WERI-Rb-1 (cell line): ENCODE measurements at regions not wholly inside any gene's neighbourhood (a gene's known extent, or its start where the extent isn't known, plus 50 kb on each side); places are given as distances from the start of the nearest gene placed in this dataset.

Experiments
- DNase-seq: peaks from one replicate; pipeline ENCODE4 v3.0.0-alpha.2; 2020
- H3K27ac ChIP-seq: fragments of 250-450 bp; sonication (Bioruptor Pico); 2 replicates; pipeline ENCODE4 v1.5.1; 2020; ENCODE audit warnings: mild to moderate bottlenecking, moderate library complexity
- H3K27me3 ChIP-seq: fragments of 250-450 bp; sonication (Bioruptor Pico); 2 replicates; pipeline ENCODE4 v1.5.1; 2021; ENCODE audit warnings: mild to moderate bottlenecking, low read depth, moderate library complexity; ENCODE audit not compliant: insufficient read depth, severe bottlenecking
- H3K36me3 ChIP-seq: fragments of 250-450 bp; sonication (Bioruptor Pico); 2 replicates; pipeline ENCODE4 v1.5.1; 2020; ENCODE audit warnings: mild to moderate bottlenecking, moderate library complexity
- H3K4me3 ChIP-seq: 2 replicates; pipeline ENCODE4 v1.5.1; 2011; ENCODE audit warnings: low read depth, mild to moderate bottlenecking, control low read depth, low read length
- H3K9me3 ChIP-seq: fragments of 250-450 bp; sonication (Bioruptor Pico); 2 replicates; pipeline ENCODE4 v1.5.1; 2021; ENCODE audit warnings: mild to moderate bottlenecking, moderate library complexity; ENCODE audit not compliant: severe bottlenecking
- TF ChIP-seq, protein P1 (sequence below): IDR thresholded peaks from 2 replicates; pipeline ENCODE4 v1.5.1; 2011; ENCODE audit warnings: low read depth, mild to moderate bottlenecking, control low read depth, inconsistent platforms, low read length

DNA sequence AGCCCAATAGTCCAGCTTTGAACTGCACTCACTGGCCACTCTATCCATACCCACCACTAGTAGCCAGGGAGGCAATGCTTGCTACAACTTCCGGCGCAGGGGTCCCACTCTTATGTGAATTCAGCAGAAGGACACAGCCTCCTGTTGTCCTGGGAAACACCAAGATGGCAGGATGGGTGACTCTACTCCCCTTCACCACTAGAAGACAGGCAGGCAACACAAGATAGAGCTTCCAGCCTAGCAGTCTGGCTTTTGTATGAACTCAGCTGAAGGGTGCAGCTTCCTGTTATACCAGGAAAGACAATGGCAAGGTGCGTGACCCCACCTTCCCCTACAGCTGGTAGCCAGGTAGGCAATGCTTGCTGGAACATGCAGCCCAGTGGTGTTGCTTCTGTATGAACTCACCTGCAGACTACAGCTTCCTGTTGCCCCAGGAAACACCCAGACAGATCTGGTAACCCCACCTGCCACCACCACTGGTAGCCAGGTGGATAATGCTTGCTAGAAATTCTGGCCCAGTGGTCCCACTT, 205.2 kb upstream of the KIRREL3 start:
- Histone ChIP-seq H3K27ac (no peak overlapping the region), H3K36me3 (no peaks in the 10 kb centered on the region), H3K27me3 (no peaks in the 10 kb centered on the region), H3K9me3 (no peaks in the 10 kb centered on the region), H3K4me3 (no peak overlapping the region)
- no peak for DNase-seq
- TF ChIP-seq, protein P1, sequence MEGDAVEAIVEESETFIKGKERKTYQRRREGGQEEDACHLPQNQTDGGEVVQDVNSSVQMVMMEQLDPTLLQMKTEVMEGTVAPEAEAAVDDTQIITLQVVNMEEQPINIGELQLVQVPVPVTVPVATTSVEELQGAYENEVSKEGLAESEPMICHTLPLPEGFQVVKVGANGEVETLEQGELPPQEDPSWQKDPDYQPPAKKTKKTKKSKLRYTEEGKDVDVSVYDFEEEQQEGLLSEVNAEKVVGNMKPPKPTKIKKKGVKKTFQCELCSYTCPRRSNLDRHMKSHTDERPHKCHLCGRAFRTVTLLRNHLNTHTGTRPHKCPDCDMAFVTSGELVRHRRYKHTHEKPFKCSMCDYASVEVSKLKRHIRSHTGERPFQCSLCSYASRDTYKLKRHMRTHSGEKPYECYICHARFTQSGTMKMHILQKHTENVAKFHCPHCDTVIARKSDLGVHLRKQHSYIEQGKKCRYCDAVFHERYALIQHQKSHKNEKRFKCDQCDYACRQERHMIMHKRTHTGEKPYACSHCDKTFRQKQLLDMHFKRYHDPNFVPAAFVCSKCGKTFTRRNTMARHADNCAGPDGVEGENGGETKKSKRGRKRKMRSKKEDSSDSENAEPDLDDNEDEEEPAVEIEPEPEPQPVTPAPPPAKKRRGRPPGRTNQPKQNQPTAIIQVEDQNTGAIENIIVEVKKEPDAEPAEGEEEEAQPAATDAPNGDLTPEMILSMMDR, result no peak

DNA sequence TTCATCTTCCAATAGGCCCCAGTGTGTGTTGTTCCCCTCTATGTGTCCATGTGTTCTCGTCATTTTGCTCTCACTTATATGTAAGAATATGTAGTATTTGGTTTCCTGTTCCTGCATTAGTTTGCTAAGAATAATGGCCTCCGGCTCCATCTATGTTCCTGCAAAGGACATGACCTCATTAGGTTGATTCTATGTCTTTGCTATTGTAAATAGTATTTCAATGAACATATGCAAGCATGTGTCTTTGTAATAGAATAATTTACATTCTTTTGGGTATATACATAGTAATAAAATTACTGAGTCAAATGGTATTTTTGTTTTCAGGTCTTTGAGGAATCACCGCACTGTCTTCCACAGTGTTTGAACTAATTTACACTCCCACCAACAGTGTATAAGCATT, 202.9 kb upstream of the KIRREL3 start:
- no peaks in the 10 kb centered on the region for H3K9me3 ChIP-seq
- TF ChIP-seq, protein P1, result no peak
- H3K4me3 ChIP-seq, result no peak overlapping the region
- no peaks in the 10 kb centered on the region for H3K36me3 ChIP-seq
- no peak overlapping the region for H3K27ac ChIP-seq
- H3K27me3 ChIP-seq, result no peaks in the 10 kb centered on the region
- DNase-seq, result no peak

DNA sequence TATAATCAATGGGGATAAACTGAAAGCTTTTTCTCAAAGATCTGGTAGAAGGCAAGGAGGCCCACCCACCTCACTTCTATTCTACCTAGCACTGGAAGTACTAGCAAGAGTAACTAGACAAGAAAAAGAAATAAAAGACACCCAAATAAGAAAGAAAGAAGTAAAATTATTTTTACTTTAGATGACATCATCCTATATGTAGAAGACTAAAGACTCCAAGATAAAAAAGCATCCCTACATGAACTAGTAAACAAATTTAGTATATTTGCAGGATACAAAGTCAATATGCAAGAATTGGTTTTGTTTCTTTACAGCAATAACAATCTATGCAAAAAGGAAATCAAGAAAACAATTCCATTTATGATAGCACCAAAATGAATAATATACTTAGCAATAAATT, 201.5 kb upstream of the KIRREL3 start:
- Histone ChIP-seq H3K27ac (no peak overlapping the region), H3K36me3 (no peaks in the 10 kb centered on the region), H3K4me3 (no peak overlapping the region), H3K9me3 (no peaks in the 10 kb centered on the region), H3K27me3 (no peaks in the 10 kb centered on the region)
- TF ChIP-seq, protein P1, result no peak
- DNase-seq, result no peak

DNA sequence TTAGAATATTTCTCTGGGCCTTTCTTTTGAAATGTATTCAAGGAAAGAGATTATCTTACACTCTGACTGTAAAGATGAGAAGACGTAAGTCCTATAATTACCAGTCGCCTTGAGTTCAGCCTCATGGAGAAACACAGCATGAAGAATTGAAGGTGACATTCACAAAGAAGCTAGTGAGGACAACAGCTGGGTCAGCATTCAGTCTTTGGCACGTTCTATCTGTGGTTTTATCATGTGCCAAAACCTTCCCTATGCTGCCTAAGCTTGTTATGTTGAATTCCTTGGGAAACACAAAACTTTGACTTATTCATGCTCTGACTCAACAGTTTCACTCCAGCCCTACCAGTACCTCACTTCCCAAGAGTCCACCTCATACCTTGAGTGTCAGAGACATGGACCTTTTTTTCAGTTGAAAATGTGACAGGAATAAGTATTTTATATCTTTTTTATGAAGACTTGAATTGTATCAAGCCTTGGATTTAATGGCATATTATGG, 198.8 kb upstream of the KIRREL3 start:
- no peaks in the 10 kb centered on the region for H3K9me3 ChIP-seq
- no peak overlapping the region for H3K4me3 ChIP-seq
- H3K36me3 ChIP-seq, result no peaks in the 10 kb centered on the region
- TF ChIP-seq, protein P1, result no peak
- DNase-seq, result no peak
- H3K27me3 ChIP-seq, result no peaks in the 10 kb centered on the region
- no peak overlapping the region for H3K27ac ChIP-seq

DNA sequence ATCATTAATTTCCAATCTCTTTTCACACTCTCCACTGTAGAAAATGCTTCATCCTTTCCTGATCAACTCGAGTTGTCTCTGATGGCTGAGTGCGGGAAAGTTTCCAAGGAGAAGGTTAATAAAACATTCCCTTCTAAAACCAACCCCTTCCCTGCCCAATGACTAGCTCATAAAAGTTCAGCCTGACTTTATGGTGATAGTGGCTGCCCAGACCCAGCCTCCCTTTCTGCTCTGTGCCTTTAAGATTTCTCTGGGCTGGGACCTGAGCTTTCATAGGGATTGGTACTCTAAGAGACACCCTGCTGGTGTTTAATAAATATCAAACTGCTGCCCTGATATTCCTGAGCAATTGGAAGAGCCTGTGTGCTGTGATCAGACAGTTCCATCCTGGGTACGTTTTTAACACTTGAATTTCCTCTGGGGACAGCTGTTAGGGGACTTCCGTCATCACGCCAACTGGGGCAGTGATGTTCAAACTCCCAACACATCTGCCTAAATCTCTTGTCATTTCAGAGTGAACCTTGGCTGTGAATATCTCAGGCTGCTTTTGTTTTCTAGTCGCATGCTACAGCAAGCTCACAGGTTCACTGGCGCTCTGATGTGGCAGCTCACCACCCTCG, 195.0 kb upstream of the KIRREL3 start:
- no peaks in the 10 kb centered on the region for H3K9me3 ChIP-seq
- no peak overlapping the region for H3K27ac ChIP-seq
- no peak overlapping the region for H3K4me3 ChIP-seq
- no peaks in the 10 kb centered on the region for H3K36me3 ChIP-seq
- TF ChIP-seq, protein P1, result no peak
- no peak for DNase-seq
- no peaks in the 10 kb centered on the region for H3K27me3 ChIP-seq

DNA sequence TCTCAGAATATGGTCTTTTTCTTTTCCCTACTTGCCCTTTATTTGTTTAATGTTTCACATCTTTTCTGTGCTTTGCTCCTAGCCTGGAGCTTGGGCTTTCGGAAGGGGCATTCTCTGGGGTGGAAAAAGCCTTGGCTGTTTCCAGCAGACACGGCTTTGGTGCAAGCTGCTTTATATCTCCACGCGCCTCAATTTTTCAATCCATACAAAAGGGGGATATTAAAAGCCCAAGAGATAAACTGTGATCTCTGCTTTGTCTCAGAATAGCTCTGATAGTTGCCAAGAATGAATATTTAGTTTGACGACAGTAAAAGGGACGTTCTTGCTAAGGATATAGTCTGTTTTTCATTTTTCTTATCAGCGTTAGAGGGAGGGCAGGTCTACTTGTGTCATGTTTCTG, 194.0 kb upstream of the KIRREL3 start:
- Histone ChIP-seq H3K4me3 (no peak overlapping the region), H3K9me3 (no peaks in the 10 kb centered on the region), H3K27me3 (no peaks in the 10 kb centered on the region), H3K36me3 (no peaks in the 10 kb centered on the region), H3K27ac (no peak overlapping the region)
- DNase-seq, result no peak
- TF ChIP-seq, protein P1, result no peak
